CD4-positive, alpha-beta T cell treated with Interleukin-1 beta for 1 hour (primary cell): ENCODE measurements at regions not wholly inside any gene's neighbourhood (a gene's known extent, or its start where the extent isn't known, plus 50 kb on each side); places are given as distances from the start of the nearest gene placed in this dataset.
A peak's percentile ranks its signal among the peaks of the same experiment; 100 is the strongest.

ENCODE experiments used
- DNase-seq, 2 donors: peaks; one replicate each; pipeline ENCODE4 v3.0.0-alpha.2; 2020 to 2022

DNA sequence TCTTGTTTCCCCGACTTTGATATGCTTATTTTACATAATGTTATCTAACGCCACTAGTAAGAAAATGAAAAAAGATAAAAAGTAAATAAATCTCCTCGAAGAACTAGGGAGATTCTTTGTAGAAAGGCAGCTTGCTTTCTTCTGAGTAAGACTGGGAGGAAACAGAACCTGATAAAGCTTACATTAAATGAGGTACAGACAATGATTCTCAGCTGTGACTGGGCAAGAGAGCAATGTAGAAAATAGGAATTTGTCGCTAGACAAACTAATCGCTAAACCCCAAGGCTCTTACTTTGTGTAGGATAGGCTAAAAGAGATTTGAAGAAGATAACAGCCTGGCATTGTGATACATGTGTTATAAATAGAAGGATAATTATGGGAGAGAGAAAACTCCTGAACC is 919.0 kb upstream of the ALCAM start:
- no peak for DNase-seq

DNA sequence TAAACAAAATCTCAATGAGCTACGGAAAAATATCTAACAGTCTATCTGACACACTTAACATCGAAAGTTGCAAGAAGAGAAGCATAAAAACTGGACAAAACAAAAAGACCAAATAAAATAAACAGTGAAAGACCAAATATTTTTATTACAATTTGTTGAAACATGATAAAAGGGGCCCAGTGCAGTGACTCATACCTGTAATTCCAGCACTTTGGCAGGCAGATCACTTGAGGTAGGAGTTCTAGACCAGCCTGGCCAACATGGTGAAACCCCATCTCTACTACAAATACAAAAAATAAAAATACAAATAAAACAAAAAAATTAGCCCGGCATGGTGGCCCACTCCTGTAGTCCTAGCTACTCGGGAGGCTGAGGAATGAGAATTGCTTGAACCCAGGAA is 914.0 kb upstream of the ALCAM start:
- DNase-seq, result no peak

DNA sequence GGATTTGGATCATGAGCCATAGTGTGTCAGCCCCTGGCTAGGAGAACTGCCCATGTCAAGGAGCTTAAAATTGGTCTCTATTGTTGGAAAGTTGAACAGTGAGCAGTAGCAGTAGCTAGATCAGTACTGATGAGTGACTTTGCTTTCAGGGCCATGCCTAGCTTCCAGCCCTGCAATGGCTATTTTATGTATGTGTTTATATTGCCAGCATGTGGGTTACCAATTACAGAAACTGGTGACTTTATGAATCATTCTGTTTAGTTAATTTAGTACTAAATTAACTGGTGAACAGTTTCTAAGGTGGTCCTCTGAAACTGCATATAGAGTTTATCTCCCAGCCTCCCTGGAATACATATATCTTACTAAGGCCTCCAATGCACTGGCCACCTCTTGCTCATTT is 908.1 kb upstream of the ALCAM start:
- DNase-seq, result no peak

DNA sequence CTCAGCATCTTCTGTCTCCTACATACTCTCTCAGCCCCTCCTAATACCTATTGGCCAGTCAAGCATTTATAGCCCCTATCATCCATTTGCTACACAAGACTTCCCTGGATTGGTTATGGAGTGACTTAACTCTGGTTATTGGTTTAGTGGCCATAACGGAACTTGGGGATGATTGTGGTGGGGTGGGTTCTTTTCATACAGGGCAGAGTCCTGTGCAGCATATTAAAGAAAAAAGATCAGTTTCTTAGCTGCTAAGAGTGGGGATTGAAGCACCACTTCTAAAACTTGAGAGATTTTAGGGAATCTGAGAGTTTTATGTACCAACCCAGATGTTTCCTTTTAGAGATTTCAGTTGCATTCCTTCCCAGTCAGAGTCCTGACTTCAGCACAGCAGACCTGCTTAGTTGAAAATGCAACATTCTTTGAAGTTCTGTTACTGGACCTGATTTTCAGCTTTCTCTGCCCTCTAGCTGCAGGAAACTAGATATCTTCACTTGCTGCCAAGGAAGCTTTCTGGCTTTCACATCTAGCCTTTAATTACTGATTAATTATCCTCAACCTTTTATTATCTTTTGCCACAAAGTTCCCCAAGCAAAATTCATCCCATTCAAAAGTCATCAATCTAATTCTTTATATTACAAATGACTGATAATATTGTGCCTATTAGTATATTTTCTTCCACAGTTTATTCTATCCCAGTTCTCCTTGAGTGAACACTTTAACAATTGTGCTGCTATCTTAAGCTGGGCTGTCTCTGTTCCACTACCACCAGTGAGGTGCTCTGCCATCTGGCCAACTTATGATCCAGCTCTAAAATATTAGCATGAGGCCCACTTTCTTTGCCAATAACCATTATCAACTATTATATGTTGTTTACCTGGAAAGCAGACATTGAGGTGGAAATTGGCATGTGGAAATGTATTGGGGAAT is 906.0 kb upstream of the ALCAM start:
- DNase-seq, result no peak

GRCh38 chr3:104461431-104461830 is 905.3 kb upstream of the ALCAM start:
- DNase-seq, result no peak

GRCh38 chr3:104472221-104472620 is 894.5 kb upstream of the ALCAM start:
- DNase-seq, result no peak

GRCh38 chr3:104474011-104474410 is 892.7 kb upstream of the ALCAM start:
- no peak for DNase-seq

DNA sequence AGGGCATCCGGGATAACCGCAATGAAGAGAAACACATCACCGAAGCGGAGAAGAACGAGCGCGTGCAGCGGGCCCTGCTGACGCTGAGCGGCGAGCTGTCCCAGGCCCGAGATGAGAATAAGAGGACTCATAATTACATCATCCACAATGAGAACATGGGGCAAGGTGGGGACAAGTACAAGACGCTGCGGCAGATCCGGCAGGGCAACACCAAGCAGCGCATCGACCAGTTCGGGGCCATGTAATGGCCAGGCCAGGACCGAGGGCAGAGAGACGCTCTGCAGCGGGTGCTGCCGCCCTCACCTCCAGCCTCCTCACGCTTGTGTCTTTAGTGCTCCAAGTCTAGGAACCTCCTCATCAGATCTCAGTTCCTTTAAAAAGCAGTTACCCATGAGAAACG is 863.7 kb upstream of the ALCAM start:
- no peak for DNase-seq

- DNase-seq, result no peak
These were observed 856.4 kb upstream of the ALCAM start for GRCh38 chr3:104510131-104510849.

DNA sequence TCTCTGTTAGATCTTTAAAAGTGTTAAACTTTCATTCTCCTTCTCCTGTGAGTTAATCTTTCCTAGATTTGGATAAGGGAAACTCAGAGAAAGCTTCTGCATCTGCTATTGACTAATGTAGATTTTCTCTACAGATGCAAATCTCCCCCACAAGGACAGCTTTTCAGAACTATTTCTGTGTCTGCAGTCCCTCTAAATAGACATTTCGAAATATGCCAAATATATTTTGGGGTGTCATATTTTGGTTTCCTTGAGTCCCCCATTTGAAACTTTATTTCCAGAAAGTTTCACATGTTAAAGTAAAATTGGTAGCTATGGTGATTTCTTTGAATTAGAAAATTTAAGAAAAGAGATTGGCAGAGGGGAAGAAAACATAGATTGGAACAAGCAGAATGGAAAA is 852.3 kb upstream of the ALCAM start:
- DNase-seq, result no peak

- no peak for DNase-seq
These were observed 851.9 kb upstream of the ALCAM start for GRCh38 chr3:104514776-104515175.

DNA sequence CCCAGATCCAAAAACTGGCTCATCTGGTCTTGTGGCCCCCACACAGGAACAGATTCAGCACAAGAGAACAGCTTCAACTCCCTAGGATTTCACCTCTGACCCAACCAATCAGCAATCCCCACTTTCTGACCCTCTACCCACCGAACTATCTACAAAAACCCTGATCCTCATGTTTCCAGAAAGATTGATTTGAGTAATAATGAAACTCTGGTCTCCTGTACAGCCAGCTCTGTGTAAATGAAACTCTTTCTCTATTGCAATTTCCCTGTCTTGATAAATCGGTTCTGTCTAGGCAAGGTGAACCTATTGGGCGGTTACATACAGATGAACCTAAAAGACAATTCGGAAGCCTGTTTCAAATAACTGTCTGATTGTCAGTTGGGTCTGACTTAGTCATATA is 847.6 kb upstream of the ALCAM start:
- no peak for DNase-seq

GRCh38 chr3:104519468-104520227 is 847.1 kb upstream of the ALCAM start:
- no peak for DNase-seq

DNA sequence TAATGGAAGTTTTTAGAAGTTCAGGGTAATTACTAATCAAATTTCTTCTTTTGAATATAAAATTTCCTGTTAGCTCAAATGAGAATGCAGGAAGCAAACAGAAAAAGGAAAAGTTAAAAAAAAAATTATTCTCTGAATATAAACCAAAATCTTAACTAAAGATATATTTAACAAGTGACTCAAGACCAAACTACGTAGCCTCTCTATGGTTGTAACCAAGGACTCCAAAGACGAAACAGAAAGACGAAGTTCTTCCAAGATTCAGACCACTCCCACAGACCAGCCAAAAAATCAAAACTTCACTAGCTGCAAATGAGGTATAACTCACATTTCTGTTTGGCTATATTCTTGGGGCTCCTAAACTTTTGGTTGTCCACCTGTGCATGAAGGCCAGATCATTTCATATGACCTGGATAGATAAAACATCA is 846.5 kb upstream of the ALCAM start:
- no peak for DNase-seq

DNA sequence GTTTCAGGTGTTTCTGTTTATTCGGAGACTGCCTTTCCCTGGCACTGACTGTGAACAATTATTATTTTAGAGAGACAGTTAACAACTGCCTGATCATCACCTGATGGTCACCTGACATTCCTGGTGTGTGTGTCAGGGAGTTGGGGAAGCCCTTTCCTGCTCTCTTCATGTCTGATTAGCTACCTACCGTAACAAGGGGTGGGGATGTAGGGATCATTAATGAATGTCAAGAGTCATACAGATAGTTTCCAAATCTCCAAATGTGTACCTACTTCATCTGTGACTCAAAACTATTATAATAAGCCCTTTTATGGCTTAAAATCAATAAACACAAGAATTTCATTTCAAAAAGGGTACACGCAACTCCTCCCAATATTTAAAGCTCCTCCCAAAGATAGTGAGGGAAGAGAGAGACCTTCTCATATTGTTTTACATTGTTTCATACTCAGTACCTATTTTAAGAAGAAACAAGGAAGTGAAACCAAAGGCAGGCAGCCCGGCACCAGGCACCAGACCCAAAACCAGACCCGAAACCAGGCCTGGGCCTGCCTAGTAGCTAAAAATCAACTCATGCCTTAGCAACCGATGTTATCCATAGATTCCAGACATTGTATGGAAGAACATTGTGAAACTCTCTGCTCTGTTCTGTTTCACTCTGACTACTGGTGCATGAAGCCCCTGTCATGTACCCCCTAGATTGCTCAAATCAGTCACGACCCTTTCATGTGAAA is 844.9 kb upstream of the ALCAM start:
- DNase-seq, result peak in 1 of 2 donors; percentile 70

- DNase-seq, result no peak
These were observed 843.6 kb upstream of the ALCAM start for GRCh38 chr3:104523136-104523535.

- no peak for DNase-seq
These were observed 839.8 kb upstream of the ALCAM start for GRCh38 chr3:104526901-104527401.

GRCh38 chr3:104530934-104531333 is 835.8 kb upstream of the ALCAM start:
- no peak for DNase-seq

GRCh38 chr3:104536715-104537114 is 830.0 kb upstream of the ALCAM start:
- no peak for DNase-seq

DNA sequence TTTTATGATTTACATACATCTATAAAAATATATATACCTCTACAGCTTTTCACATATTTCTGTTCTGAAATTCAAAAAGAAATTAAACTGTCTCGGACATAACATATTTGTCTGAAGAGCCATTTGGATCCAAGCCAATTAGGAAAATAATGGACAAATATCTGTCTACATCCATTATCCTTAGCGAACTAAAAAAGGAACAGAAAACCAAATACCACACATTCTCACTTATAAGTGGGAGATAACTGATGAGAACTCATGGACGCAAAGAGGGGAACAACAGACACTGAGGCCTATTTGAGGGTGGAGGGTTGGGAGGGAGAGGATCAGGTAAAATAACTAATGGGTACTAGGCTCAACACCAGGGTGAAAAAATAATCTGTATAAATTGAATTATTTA is 829.4 kb upstream of the ALCAM start:
- no peak for DNase-seq

- DNase-seq, result no peak
These were observed 820.4 kb upstream of the ALCAM start for GRCh38 chr3:104546301-104546700.

DNA sequence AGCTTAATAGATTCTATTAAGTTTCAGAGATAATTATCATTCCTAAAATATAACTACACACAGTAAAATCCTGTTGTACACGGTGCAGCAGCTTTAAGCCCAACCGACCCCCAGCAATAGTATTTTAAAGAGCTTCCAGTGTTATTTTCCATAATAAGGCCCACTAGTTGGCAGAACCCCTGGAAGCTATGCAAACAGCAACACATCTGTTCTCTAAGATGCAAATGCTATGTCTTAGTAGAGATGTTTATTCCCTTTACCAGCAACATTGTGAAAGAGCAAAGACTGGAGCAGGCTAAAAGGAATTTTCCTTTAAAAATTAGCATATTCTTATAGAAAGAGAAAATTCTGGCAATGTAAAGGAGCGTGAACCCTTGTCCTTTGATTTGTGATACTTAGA is 819.7 kb upstream of the ALCAM start:
- DNase-seq, result no peak

GRCh38 chr3:104548401-104548800 is 818.3 kb upstream of the ALCAM start:
- DNase-seq, result no peak
